ENCODE measurements at regions not wholly inside any gene's neighbourhood (a gene's known extent, or its start where the extent isn't known, plus 50 kb on each side); places are given as distances from the start of the nearest gene placed in this dataset.

GRCh38 chr10:42928064-42928463, 145.5 kb downstream of the BMS1 start:
- TF ChIP-seq POLR2A (IDR thresholded peaks at IDR 0.05) = no peak
- TF ChIP-seq, protein P1, sequence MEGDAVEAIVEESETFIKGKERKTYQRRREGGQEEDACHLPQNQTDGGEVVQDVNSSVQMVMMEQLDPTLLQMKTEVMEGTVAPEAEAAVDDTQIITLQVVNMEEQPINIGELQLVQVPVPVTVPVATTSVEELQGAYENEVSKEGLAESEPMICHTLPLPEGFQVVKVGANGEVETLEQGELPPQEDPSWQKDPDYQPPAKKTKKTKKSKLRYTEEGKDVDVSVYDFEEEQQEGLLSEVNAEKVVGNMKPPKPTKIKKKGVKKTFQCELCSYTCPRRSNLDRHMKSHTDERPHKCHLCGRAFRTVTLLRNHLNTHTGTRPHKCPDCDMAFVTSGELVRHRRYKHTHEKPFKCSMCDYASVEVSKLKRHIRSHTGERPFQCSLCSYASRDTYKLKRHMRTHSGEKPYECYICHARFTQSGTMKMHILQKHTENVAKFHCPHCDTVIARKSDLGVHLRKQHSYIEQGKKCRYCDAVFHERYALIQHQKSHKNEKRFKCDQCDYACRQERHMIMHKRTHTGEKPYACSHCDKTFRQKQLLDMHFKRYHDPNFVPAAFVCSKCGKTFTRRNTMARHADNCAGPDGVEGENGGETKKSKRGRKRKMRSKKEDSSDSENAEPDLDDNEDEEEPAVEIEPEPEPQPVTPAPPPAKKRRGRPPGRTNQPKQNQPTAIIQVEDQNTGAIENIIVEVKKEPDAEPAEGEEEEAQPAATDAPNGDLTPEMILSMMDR (IDR thresholded peaks at IDR 0.05 in 4 of 5, conservative IDR thresholded peaks at IDR 0.05 in 1 of 5) = no peak
